HPDE6-E6E7 (cell line): ENCODE measurements at regions not wholly inside any gene's neighbourhood (a gene's known extent, or its start where the extent isn't known, plus 50 kb on each side); places are given as distances from the start of the nearest gene placed in this dataset.
A peak's percentile ranks its signal among the peaks of the same experiment; 100 is the strongest.
"Not testable (repeated sequence)": the region's sequence is repeated elsewhere in the genome, so short reads cannot be mapped to it uniquely, and the experiment has no call there.

Source experiments
- DNase-seq: peaks from one replicate; pipeline ENCODE4 v3.0.0; 2011; ENCODE audit warnings: missing footprints; ENCODE audit errors: extremely low spot score

DNA sequence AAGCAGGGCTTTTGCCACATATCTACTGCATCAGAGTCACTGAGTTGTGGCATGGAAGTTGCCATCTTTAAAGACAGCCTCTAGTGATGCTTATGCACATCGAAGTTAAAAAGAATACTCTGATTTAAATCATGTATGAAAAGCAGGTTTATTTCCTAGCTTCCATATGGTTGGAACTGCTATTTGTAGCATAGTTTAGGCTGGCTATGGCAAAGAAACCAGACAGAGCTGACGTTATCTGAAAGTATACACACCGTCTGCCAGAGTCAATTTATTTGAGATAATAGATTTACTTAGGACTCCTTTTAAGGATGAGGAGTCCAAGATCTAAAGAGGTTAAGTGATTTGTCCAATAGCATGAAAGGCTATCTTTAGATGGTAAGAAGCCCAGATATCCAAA is 536.9 kb upstream of the ADGRL4 start:
- no peak for DNase-seq

DNA sequence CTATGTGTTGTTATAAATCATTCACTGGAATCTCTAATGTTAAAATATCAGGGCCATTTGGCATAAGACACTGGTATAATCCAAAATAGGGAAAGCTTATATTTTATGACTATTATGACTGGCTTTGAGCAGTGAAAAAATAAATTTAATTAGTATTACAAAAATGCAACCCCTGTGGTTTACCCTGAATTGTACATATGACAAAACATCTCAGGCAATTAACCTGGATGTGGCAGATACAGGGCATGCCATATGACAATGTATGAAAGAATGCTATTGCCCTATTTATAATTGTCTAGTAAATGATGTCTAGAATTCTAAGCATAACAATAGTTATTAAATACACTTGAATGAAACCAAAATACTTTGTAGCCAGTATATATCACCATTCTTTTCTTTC is 532.5 kb upstream of the ADGRL4 start:
- no peak for DNase-seq

DNA sequence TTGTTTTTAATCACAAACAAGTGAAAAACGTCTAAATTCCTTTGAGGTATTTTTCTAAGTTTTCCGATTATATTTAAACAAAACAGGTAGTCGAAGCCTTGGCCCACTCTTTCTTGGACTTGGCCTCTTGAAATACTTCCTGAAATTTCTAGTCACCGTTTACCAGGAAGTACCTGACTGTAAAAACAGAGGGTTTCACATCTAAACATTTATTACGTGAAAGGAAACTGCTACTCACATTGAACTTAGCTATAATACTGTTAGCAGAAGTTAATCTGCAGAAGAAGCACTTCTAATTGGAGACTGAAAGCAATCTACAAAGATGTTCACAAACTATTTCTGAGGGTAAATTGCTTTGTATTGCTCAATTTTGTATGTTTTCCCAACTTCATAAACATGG is 526.0 kb upstream of the ADGRL4 start:
- no peak for DNase-seq

DNA sequence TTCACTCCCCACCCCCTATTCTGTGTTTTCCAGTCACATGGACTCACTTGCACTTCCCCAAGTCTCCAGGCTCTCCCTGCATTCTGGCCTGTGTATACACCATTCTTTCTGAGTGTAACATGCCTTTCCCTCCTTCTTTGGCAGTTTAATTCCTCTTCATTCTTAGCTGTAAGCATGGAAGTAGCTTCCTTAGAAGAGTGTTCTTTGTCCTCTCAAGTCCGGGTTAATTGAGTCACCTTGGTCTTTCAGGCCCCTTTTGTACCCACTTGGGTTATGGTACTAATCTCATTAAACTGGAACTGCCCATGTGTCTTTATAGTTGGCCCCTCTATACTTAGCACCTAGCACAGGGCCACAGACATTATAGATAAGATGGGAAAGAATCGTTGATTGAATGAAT is 525.3 kb upstream of the ADGRL4 start:
- no peak for DNase-seq

DNA sequence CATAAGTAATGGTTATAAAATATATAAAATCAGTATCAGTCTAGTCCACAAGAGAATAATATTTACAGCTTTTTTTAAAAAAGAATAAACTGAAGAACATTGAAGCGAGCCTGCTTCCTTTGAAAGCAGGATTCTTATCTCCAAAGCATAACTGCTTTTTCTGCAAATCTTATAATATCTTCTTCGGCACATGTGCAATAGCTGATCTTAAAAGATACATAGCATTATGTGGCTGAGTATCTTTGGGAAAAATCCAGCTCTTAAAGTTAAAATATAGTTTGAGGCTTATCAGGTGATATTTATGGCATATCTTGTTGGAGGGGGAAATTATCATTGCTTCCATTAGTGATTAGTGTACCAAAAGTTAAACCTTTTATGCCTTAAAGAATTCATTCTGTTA is 523.9 kb upstream of the ADGRL4 start:
- no peak for DNase-seq

DNA sequence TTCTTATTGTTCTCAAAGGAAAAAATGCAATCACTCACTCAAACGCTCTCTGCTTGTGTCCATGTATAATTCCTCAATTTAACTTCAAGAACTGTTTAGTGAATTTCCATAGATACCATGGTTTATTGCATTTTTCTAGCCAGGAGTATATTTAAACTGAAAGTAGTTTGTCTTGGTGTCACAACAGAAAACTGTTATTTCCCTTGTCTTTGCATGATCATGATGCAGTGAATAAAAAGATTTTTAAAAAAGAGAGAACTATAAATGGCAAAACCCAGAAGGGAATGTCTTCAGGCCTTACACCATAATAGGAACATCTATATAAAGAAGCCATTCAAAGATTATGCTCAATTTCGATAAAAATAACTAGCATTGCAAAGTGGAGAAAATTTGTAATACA is 523.5 kb upstream of the ADGRL4 start:
- DNase-seq = no peak

DNA sequence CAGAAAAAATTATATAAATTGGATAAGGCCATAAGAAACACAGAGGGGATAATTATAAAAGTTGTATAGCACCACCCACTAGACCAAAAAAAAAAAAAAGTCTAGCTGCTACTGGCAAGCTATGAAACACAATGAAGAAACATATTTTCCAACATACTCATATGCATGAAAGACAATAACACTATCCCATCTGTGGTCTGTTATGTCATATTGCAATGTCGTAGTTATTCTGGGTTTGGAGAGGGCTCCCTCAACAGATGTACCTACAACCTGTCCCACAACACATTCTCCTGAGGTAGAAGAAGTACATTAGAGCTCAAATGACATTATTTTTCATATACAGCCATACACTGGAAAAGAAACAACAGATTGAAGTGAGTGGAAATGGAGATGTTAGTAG is 517.6 kb upstream of the ADGRL4 start:
- no peak for DNase-seq

DNA sequence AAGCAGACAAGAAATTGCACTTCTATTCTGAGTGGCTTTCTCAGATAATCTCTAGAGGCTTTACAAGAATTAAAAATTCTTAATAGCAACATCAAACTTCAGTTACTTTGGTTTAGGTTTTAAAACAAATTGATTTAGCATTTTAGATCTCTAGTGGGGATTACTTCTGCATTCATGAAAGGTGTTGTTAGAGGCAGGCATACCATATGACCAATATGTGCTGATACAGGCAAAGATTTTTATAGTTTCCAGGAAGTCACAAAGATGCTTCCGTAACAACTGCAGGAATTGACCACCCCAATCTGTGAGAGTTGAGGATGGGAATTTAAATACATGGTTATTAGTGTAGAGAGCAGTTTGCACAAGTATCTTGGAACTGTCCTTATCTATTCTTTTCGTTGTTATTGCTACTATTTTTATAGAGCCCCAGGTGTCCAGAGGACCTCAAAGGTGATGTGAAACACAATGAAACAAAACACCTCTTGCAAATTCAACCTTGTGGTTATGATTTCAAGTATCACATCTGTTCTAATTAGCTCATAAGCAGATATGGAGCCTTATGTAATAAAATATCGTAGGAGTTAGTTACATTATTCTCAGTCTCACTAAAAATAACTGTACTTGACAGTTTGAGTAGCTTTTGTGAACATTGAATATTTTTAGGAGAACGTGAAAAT is 512.7 kb upstream of the ADGRL4 start:
- DNase-seq = no peak

DNA sequence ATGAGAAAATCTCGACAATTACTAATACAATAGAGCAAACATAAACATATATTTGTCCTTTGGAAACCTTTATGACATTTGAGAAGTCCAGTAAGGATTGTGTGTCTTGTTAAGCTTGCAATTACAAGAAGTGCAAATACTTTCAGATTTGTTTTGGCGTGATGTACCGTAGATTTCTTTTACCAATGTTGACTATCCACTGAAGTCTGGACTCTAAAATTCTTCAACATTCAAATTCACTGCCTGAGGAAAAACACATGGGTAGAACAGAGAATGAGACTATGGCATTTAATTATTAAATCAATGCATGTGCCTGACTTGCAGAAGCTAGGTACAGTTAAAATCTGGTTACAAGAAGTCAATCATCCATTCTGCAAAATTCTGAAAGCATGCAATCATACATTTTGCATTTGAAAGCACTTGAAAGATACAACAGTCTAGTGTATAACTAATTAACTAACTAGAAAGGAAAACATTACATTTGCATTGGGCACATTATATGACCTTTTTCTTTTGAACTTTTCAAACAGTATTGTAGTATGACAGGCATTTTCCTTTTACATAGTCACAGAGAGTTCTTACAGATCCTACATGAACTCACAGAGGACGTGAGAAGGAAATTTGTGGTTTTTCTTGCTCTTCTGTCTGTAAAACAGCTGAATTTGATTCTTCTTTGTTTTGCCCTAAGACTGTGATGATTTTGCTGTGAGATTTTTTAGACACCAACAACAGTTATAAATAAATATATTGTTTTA is 511.1 kb upstream of the ADGRL4 start:
- no peak for DNase-seq

DNA sequence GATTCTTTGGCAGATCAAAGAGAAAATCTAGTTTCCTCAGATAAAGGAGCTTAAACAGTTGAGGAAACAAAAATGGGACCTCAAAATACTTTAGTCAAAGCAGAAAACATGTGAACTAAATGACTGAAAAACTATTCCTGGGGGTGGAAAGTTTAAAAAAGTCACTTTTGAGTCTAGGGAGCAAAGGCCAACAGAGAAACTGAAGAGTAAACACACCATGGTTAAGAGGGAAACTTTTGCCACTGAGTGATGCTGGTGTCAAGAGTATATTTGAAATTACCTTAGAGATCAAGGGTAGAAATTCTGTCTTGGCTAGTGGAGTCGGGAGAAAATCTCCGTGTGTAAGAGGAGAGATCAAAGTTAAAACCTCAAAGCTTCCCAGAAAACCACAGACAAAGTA is 501.2 kb upstream of the ADGRL4 start:
- no peak for DNase-seq

DNA sequence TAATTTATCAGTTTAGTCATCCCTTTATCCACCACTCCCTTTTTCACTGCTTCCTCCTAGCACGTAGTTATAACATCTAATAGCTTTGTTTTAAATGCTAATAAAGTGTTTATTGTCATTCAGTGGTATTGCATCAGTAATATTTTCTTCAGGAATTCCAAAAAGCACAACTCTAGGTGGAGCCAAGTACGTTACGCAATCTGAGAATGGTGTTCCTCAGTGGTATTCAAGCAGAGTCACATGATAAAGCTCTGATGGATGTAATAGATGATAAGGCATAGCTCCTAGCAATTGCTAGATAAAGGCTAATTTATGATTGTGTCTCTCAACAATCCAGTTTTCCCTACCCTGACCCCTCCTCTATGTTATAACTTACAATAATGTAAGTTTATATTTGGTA is 494.6 kb upstream of the ADGRL4 start:
- DNase-seq = no peak

DNA sequence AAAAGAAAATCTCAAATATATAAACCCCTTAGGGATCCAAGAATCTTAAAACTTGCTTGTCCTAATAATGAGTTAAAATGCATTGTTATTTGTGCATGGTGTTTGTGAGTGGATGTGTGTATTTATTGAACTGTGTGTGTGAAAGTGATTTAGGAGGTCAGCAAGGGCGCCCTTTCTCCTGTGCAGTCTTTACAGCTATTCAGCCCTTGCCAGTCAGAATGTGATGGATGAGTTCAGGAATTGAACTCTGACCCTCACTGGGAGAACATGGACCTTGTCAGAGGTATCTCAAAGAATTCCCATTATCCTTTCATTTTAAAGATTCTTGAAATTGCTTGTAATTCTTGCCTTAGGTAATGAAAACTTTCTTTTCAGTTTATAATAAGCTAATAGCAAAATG is 493.0 kb upstream of the ADGRL4 start:
- no peak for DNase-seq

DNA sequence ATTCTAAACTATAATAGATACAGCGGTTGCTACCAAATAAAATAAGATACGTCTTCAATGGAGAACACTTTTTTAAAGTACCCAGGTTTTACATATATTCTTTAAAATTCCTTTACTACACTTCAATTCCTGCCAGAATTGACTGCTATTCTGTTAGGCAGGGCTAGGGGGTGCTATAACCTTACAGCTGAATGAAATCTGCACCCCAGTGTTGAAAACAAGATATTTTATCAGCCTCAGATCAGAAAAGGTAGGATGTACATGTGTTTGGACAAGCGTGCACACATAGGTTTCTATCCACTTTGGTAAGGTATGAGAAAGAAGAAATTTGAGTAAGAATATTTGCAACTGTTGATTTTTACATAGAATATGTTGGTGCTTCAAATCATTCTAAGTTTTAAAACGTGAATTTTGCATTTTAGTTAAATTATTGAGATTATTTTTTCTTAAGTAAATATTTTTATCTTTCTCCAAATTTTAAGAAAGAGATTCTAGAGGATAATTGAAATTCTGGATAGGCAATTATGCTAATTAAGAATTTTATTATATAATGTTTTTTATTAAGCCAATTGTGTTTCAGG is 490.8 kb upstream of the ADGRL4 start:
- peak; percentile 35 for DNase-seq

DNA sequence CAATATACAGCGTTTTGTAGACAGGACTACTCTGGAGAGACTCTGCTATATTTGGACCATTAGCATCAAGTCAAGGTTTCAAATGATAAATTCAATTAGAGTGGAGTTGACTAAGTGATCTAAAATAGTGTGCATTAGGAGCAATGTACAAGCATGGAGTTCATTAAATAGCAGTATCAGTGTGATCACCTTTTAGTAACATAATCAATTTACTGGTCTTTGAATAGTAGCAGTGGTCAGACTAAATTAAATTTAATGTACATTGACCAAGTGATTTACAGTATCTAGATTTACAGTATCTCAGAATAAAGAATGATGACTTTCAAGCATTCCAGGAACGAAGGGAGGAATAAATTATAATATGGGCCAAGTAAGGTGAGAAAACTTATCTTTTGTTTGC is 489.6 kb upstream of the ADGRL4 start:
- no peak for DNase-seq

DNA sequence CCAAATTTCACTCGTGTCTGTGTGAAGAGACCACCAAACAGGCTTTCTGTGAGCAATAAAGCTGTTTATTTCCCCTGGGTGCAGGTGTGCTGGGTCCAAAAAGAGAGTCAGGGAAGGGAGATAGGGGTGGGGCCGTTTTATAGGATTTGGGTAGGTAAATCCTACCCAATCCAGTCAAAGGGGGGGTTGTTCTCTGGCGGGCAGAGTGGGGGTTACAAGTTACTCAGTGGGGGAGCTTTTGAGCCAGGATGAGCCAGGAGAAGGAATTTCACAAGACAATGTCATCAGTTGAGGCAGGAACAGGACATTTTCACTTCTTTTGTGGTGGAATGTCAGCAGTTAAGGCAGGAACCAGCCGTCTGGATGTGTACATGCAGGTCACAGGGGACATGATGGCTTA is 487.2 kb upstream of the ADGRL4 start:
- DNase-seq = not testable (repeated sequence)

DNA sequence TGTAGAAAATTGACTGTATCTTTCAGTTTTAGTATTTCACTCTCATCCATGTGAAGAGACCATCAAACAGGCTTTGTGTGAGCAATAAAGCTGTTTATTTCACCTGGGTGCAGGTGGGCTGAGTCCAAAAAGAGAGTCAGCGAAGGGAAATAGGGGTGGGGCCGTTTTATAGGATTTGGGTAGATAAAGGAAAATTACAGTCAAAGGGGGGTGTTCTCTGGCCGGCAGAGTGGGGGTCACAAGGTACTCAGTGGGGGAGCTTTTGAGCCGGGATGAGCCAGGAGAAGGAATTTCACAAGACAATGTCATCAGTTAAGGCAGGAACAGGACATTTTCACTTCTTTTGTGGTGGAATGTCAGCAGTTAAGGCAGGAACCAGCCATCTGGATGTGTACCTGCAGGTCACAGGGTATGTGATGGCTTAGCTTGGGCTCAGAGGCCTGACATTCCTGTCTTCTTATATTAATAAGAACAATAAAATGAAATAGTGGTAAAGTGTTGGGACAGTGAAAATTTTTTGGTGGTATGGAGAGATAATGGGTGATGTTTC is 482.1 kb upstream of the ADGRL4 start:
- not testable (repeated sequence) for DNase-seq

DNA sequence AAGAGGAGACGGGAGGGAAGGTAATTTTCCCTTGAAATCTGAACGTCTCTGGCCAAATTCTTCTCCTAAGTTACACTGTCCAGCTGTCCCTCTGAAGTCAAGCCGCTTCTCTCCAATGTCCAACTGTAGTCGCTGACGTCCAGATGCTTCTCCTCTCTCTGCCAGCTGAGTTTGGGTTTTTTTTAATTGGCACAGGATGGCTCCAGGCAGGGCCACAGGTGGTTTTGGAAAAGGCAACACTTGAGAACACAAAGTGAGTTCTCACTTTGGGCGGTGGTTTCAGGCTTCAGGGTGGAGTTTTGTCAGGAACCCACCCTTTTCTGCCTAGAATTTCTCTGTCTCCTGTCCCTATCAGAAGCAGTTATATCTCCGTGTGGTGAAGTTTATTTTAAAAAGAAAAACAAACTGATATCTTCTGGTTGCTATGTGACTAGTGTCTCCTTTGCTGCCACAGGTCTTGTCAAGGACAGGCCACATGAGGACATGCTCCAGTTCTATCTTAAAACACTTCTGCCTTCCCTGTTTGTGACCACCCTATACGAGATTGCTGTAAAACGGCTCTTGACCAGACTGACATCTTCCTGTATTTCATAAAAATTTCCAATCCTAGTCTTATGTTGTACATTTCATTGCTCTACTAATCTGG is 472.3 kb upstream of the ADGRL4 start:
- DNase-seq = no peak

DNA sequence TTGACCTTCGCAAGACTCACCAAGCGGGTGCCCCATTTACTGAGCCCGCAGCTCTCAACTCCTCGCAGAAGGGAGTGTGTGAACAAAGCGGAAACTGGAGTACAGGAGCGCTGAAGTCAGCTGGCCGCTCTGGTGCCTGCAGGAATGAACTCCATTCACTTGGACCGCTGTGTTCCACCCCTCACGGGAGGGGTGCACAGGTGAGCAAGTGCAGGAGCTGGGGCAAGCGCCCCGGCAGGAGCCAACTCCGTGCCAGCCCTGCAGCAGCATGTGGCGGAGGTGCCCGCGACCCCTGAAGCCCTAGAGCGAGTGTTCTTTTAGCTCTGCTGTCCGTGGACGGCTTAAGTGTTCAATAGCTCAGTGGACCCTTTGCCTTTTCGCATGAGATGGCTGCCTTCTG is 471.6 kb upstream of the ADGRL4 start:
- no peak for DNase-seq

DNA sequence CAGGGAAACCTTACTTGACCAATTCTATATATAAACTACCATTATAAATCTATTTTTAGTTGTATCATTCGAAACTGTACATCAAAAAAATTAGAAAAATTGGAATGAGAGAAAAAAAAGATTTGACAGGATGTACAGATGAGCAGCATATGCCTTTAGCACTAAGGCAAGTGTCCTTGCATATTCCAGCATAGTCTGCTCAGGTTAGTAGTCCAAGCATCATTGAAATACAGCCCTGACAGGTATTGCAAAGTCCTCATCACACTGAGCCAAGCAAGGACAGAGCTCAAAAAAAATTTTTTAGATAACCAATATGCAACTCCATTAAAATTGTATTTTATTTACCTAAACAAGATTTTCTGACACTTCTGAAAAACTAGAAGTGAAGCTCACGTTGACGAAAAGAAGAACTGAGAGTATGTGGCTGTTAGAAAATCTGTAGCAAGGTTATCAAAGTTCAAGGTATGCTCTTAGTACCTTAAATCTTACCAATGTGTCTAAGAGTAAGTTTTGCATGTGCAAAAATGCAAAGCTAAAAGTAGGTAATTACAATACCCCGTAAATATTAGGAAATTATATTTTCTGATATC is 465.6 kb upstream of the ADGRL4 start:
- DNase-seq = no peak

DNA sequence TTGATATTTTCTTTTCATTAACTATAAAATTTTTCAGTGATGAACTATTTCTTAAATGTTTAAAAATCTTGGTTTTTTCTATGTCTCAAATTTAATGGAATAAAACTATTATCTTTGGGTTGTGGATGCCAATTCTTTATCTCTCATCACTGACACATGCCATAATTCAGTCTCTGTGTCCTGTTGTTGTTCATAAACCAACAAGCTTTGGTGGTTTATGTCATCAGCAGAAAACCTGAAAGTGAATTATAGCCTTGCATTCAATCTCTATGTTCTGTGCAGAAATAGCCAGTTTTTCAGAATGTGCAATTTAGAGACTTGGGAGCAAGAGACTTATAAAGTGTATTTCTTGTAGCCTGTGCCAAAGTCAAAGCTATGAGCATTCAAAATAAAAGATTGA is 462.6 kb upstream of the ADGRL4 start:
- DNase-seq = no peak

DNA sequence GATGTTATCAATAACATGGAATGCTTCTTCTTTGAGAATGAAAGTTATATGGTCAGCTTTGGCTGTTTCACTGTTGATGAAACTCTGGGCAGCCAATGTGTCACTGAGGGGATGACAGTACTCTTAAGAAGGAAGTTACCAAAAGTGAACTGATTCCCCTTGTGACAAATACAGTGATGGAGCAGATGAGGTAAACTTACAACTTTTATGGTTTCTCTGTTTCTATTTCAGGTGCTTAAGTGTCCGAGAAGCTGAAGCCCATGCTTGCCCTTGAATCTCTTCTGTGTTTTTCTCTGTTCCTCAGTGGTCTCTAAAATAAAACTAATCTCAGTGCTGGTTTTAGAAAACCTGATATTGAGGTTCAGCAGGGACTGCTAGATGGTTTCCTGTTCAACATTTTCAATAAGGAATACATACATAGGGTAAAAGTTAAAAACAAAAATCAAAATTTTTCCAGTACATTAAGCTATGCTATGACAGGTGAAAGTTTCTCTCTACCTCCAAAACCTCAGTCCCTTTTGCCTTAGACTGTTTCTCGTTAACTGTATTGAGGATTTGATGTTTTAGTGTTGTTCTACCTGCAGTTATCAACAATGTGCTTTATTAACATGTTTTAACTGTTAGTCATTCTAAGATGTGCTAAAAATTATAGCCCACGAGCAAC is 454.4 kb upstream of the ADGRL4 start:
- DNase-seq = no peak
